Adrenal gland (tissue), 9 donors: ENCODE measurements at regions not wholly inside any gene's neighbourhood (a gene's known extent, or its start where the extent isn't known, plus 50 kb on each side); places are given as distances from the start of the nearest gene placed in this dataset.
A peak's percentile ranks its signal among the peaks of the same experiment; 100 is the strongest.

Source experiments
- DNase-seq, 7 donors: peaks; one replicate each; pipeline ENCODE4 v3.0.0-alpha.2; 2019 to 2020
- H3K27ac ChIP-seq, 5 donors: fragments of 200-600 bp; sonication (generic) in 4 of 5; 1 replicate in 3 of 5; 2 replicates in 2 of 5; pipeline versions ENCODE4 v1.5.1 to v1.8.0; 2016 to 2020; ENCODE audit warnings: mild to moderate bottlenecking in 1 of 5
- H3K27me3 ChIP-seq: fragments of 200-600 bp; 2 replicates; pipeline ENCODE4 v1.8.0; 2021
- H3K36me3 ChIP-seq, 2 donors: fragments of 200-600 bp; replicated peaks in 1 of 2; 1 replicate in 1 of 2; 2 replicates in 1 of 2; pipeline versions ENCODE4 v1.5.1 to v1.8.0; 2018 to 2022
- H3K4me1 ChIP-seq, 2 donors: fragments of 200-600 bp; replicated peaks in 1 of 2; 1 replicate in 1 of 2; 2 replicates in 1 of 2; pipeline versions ENCODE4 v1.5.1 to v1.8.0; 2018 to 2021
- H3K4me3 ChIP-seq, 4 donors: fragments of 200-600 bp; sonication (generic) in 3 of 4; one replicate each; pipeline ENCODE4 v1.5.1; 2016 to 2018
- H3K9me3 ChIP-seq, 3 donors: fragments of 200-600 bp; sonication (generic) in 1 of 3; replicated peaks in 1 of 3; 1 replicate in 2 of 3; 2 replicates in 1 of 3; pipeline versions ENCODE4 v1.5.1 to v1.8.0; 2016 to 2021
- POLR2A ChIP-seq, 2 donors: fragments of 450-650 bp; IDR thresholded peaks; one replicate each; pipeline ENCODE4 v1.6.1; 2017; ENCODE audit warnings: antibody characterized with exemption in 2 of 2, mild to moderate bottlenecking in 2 of 2, moderate library complexity in 1 of 2
- WGBS, 4 donors: extraction: QIAGEN DNeasy Blood & Tissue Kit in 2 of 4; methylation state at CpG; one replicate each; pipeline versions ENCODE4 v1.1.5 to v1.1.7; 2013 to 2017; 5-methylcytosine and 5-hydroxymethylcytosine counted together
- intact Hi-C, 2 donors: fragments of 100-400 bp; cut with DNase I; formaldehyde crosslinking; loops; one replicate each; pipeline versions ENCODE4 v1.14.1 to v1.15.0; 2022 to 2023
- TF ChIP-seq, protein P1 (sequence below), 6 experiments: fragments of 450-650 bp in 4 of 6; fragments of 200-600 bp in 2 of 6; sonication (generic) in 1 of 6; IDR thresholded peaks; 1 replicate in 5 of 6; 2 replicates in 1 of 6; pipeline versions ENCODE4 v1.5.1 to v1.8.0; 2016 to 2021; ENCODE audit warnings: antibody characterized with exemption in 6 of 6, mild to moderate bottlenecking in 2 of 6, moderate library complexity in 1 of 6
- donor health status: healthy with polysubstance abuse.
- donor health status: Bipolar disorder and iron deficiency.
- donor health status: DM: yes; HTN: yes; CAD: no.
- donor health status: DM: no; HTN: no; CAD: no.
- donor health status: DM: no; HTN: no; CAD: no.

DNA sequence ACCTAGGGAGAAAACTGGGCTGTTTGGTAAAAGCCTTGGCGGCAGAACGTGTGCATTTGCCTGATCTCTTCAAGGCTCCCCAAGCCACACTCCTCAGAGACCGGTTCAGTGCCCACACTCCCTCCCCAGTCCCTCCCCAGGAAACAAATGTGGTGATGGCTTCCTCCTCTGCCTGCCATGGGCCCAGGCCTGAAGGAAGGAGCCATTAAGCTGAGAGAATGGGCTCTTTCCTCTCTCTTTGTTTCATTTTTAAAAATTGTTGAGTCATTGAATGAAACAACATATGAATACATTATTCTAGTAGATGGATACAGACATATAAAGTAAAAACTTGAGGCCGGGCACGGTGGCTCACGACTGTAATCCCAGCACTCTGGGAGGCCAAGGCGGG, 50.6 kb upstream of the YWHAQ start:
- TF ChIP-seq, protein P1, sequence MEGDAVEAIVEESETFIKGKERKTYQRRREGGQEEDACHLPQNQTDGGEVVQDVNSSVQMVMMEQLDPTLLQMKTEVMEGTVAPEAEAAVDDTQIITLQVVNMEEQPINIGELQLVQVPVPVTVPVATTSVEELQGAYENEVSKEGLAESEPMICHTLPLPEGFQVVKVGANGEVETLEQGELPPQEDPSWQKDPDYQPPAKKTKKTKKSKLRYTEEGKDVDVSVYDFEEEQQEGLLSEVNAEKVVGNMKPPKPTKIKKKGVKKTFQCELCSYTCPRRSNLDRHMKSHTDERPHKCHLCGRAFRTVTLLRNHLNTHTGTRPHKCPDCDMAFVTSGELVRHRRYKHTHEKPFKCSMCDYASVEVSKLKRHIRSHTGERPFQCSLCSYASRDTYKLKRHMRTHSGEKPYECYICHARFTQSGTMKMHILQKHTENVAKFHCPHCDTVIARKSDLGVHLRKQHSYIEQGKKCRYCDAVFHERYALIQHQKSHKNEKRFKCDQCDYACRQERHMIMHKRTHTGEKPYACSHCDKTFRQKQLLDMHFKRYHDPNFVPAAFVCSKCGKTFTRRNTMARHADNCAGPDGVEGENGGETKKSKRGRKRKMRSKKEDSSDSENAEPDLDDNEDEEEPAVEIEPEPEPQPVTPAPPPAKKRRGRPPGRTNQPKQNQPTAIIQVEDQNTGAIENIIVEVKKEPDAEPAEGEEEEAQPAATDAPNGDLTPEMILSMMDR (IDR thresholded peaks at IDR 0.05) = no peak
- no peak for TF ChIP-seq POLR2A (IDR thresholded peaks at IDR 0.05)
- intact Hi-C loops = no loop called here
- Histone ChIP-seq H3K27me3 (no peaks in the 10 kb centered on the region), H3K4me3 (no peak overlapping the region), H3K4me1 (no peaks in the 10 kb centered on the region), H3K36me3 (no peaks in the 10 kb centered on the region), H3K9me3 (no peaks in the 10 kb centered on the region), H3K27ac (no peak overlapping the region)
- 74 to 81% (median 77%) methylated on average over 7 of the region's 7 CpGs for WGBS, 4 donors
- no peak for DNase-seq

GRCh38 chr2:9685637-9686036, 54.8 kb upstream of the YWHAQ start:
- intact Hi-C loops = no loop called here
- 85 to 90% (median 88%) methylated on average over 4 of the region's 4 CpGs for WGBS, 4 donors
- DNase-seq = no peak
- H3K4me1 ChIP-seq = no peaks in the 10 kb centered on the region
- no peaks in the 10 kb centered on the region for H3K36me3 ChIP-seq
- no peak overlapping the region for H3K27ac ChIP-seq
- H3K27me3 ChIP-seq = no peaks in the 10 kb centered on the region
- TF ChIP-seq, protein P1 (IDR thresholded peaks at IDR 0.05) = no peak
- TF ChIP-seq POLR2A (IDR thresholded peaks at IDR 0.05) = no peak
- H3K9me3 ChIP-seq = no peaks in the 10 kb centered on the region
- H3K4me3 ChIP-seq = no peak overlapping the region

- 87 to 96% (median 93%) methylated on average over 8 of the region's 8 CpGs for WGBS, 4 donors
- no peaks in the 10 kb centered on the region for H3K36me3 ChIP-seq
- intact Hi-C loops = no loop called here
- no peaks in the 10 kb centered on the region for H3K9me3 ChIP-seq
- H3K27me3 ChIP-seq = no peaks in the 10 kb centered on the region
- TF ChIP-seq, protein P1 (IDR thresholded peaks at IDR 0.05) = no peak
- no peak for TF ChIP-seq POLR2A (IDR thresholded peaks at IDR 0.05)
- DNase-seq = no peak
- no peaks in the 10 kb centered on the region for H3K4me1 ChIP-seq
- no peak overlapping the region for H3K4me3 ChIP-seq
- no peak overlapping the region for H3K27ac ChIP-seq
Observed at GRCh38 chr2:9686061-9686460, 55.3 kb upstream of the YWHAQ start.

DNA sequence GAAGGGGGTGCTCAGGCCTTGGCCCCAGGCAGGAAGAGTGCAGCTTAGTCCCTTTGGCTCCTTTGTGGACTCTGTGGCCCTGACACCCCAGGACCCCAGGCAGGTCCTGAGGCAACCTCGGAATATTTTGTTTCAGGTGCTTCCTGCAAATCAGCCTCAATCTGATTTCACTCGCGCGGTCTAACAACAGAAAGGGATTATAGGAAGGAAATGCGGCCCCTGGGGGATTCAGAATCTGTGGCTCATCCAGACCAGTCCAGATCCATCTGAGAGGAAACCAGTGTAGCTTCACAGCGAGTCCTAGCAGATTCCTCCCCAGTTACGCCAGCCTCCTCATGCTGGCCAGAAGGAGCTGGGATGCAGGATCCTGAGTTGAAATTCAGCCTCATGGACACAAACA, 59.5 kb upstream of the YWHAQ start:
- intact Hi-C loops = no loop called here
- Histone ChIP-seq H3K4me3 (no peak overlapping the region), H3K27ac (no peak overlapping the region), H3K9me3 (no peaks in the 10 kb centered on the region), H3K4me1 (no peaks in the 10 kb centered on the region), H3K36me3 (no peaks in the 10 kb centered on the region), H3K27me3 (no peaks in the 10 kb centered on the region)
- DNase-seq = peak in 1 of 7 donors; percentile 16
- WGBS, 4 donors = 50 to 90% (median 75%) methylated on average over 3 to 7 of the region's 7 CpGs
- TF ChIP-seq, protein P1 (IDR thresholded peaks at IDR 0.05) = no peak
- TF ChIP-seq POLR2A (IDR thresholded peaks at IDR 0.05) = no peak
